HG02588 (cell line): ENCODE measurements at regions not wholly inside any gene's neighbourhood (a gene's known extent, or its start where the extent isn't known, plus 50 kb on each side); places are given as distances from the start of the nearest gene placed in this dataset.

Source experiments
- ATAC-seq: cut with Tn5 transposase; IDR thresholded peaks from one replicate; pipeline ENCODE4 v1.9.1; 2021; ENCODE audit warnings: mild to moderate bottlenecking, moderate library complexity; ENCODE audit not compliant: unreplicated experiment

- ATAC-seq: no peak
Observed at GRCh38 chr10:113357681-113358300, 195.1 kb upstream of the HABP2 start.

GRCh38 chr10:113359655-113360054 is 193.2 kb upstream of the HABP2 start:
- ATAC-seq: no peak

- no peak for ATAC-seq
Observed at GRCh38 chr10:113360870-113361269, 192.0 kb upstream of the HABP2 start.

GRCh38 chr10:113362645-113363091 is 190.2 kb upstream of the HABP2 start:
- no peak for ATAC-seq

- ATAC-seq: no peak
Observed at GRCh38 chr10:113364227-113364626, 188.6 kb upstream of the HABP2 start.

- no peak for ATAC-seq
Observed at GRCh38 chr10:113368666-113369364, 184.0 kb upstream of the HABP2 start.

GRCh38 chr10:113369365-113369694 is 183.5 kb upstream of the HABP2 start:
- no peak for ATAC-seq

- ATAC-seq: no peak
Observed at GRCh38 chr10:113376428-113376827, 176.4 kb upstream of the HABP2 start.

GRCh38 chr10:113379091-113379490 is 173.8 kb upstream of the HABP2 start:
- no peak for ATAC-seq

GRCh38 chr10:113381416-113381815 is 171.4 kb upstream of the HABP2 start:
- ATAC-seq: no peak

GRCh38 chr10:113381981-113382509 is 170.8 kb upstream of the HABP2 start:
- no peak for ATAC-seq

- no peak for ATAC-seq
Observed at GRCh38 chr10:113382691-113383090, 170.2 kb upstream of the HABP2 start.

- no peak for ATAC-seq
Observed at GRCh38 chr10:113384181-113384580, 168.7 kb upstream of the HABP2 start.

GRCh38 chr10:113385021-113385999 is 167.5 kb upstream of the HABP2 start:
- peak; percentile 58 for ATAC-seq

GRCh38 chr10:113386005-113386404 is 166.8 kb upstream of the HABP2 start:
- no peak for ATAC-seq

GRCh38 chr10:113389969-113390368 is 162.9 kb upstream of the HABP2 start:
- no peak for ATAC-seq

- ATAC-seq: no peak
Observed at GRCh38 chr10:113390896-113391295, 162.0 kb upstream of the HABP2 start.

- ATAC-seq: no peak
Observed at GRCh38 chr10:113397047-113397446, 155.8 kb upstream of the HABP2 start.

- no peak for ATAC-seq
Observed at GRCh38 chr10:113399065-113399464, 153.8 kb upstream of the HABP2 start.

- ATAC-seq: no peak
Observed at GRCh38 chr10:113402602-113403001, 150.3 kb upstream of the HABP2 start.

- no peak for ATAC-seq
Observed at GRCh38 chr10:113407218-113407617, 145.6 kb upstream of the HABP2 start.
